SK-N-SH treated with all-trans-retinoic acid at 6 μM for 48 hours (cell line): ENCODE measurements at regions not wholly inside any gene's neighbourhood (a gene's known extent, or its start where the extent isn't known, plus 50 kb on each side); places are given as distances from the start of the nearest gene placed in this dataset.

ENCODE experiments used
- ARNTL ChIP-seq: fragments of 450-650 bp; formaldehyde crosslinking; IDR thresholded peaks from 2 replicates; pipeline ENCODE4 v1.5.0; 2020; ENCODE audit warnings: low read depth, mild to moderate bottlenecking, moderate library complexity, borderline replicate concordance
- BACH2 ChIP-seq: fragments of 250-450 bp; sonication (Bioruptor Pico); IDR thresholded peaks from 2 replicates; pipeline ENCODE4 v1.9.0; 2021; ENCODE audit warnings: mild to moderate bottlenecking, borderline replicate concordance
- PPARA ChIP-seq: fragments of 250-450 bp; sonication (Bioruptor Pico); IDR thresholded peaks from 2 replicates; pipeline ENCODE4 v1.5.0; 2020; ENCODE audit warnings: mild to moderate bottlenecking, borderline replicate concordance
- RARB ChIP-seq: fragments of 250-450 bp; sonication (Bioruptor Pico); IDR thresholded peaks from 2 replicates; pipeline ENCODE4 v1.8.0; 2021; ENCODE audit warnings: mild to moderate bottlenecking, moderate library complexity
- ZFP3 ChIP-seq: fragments of 250-450 bp; sonication (Bioruptor Pico); IDR thresholded peaks from 2 replicates; pipeline ENCODE4 v1.5.0; 2020; ENCODE audit warnings: mild to moderate bottlenecking, moderate library complexity
- ZFP30 ChIP-seq: fragments of 450-650 bp; formaldehyde crosslinking; IDR thresholded peaks from 2 replicates; pipeline ENCODE4 v1.5.0; 2022; ENCODE audit warnings: mild to moderate bottlenecking, moderate library complexity
- ZNF70 ChIP-seq: fragments of 450-650 bp; formaldehyde crosslinking; IDR thresholded peaks from 2 replicates; pipeline ENCODE4 v1.5.0; 2020; ENCODE audit warnings: mild to moderate bottlenecking, moderate library complexity
- TF ChIP-seq, protein P1 (sequence below): fragments of 250-450 bp; sonication (Bioruptor Pico); IDR thresholded peaks from 2 replicates; pipeline ENCODE4 v1.8.0; 2021; ENCODE audit warnings: low read depth, mild to moderate bottlenecking, moderate library complexity, borderline replicate concordance
- TF ChIP-seq, protein P2 (sequence below): fragments of 250-450 bp; sonication (Bioruptor Pico); IDR thresholded peaks from 2 replicates; pipeline ENCODE4 v1.5.1; 2020; ENCODE audit warnings: low read depth, mild to moderate bottlenecking, moderate library complexity
- TF ChIP-seq, protein P3 (sequence below): fragments of 250-450 bp; sonication (Bioruptor Pico); IDR thresholded peaks from 2 replicates; pipeline ENCODE4 v1.8.0; 2020; ENCODE audit warnings: mild to moderate bottlenecking, moderate library complexity, borderline replicate concordance

DNA sequence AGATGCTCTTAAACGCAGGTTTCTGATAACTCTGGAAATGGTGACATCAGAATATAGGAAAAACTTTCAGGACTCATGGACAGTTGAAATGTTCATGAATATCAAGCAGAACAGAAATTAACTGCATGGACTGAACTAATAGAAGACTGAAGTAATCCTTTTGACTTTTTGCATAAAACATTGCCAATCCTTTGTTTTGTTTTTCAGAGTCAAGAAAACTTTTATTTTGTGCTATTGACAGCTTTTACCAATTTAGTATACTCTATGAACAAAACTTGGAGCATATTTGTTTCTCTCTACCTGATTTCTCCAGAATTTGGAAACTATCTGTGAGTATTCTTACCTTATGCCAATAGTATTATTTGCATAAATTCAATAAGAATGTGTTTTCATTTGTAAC lies 61.2 kb upstream of the HMX1 start:
- TF ChIP-seq ZNF70 (CRISPR knock-in tag) (no peak), RARB (no peak), PPARA (CRISPR knock-in tag) (no peak), ARNTL (no peak), ZFP30 (CRISPR knock-in tag) (no peak), BACH2 (CRISPR knock-in tag) (no peak), ZFP3 (no peak)
- TF ChIP-seq, protein P1, sequence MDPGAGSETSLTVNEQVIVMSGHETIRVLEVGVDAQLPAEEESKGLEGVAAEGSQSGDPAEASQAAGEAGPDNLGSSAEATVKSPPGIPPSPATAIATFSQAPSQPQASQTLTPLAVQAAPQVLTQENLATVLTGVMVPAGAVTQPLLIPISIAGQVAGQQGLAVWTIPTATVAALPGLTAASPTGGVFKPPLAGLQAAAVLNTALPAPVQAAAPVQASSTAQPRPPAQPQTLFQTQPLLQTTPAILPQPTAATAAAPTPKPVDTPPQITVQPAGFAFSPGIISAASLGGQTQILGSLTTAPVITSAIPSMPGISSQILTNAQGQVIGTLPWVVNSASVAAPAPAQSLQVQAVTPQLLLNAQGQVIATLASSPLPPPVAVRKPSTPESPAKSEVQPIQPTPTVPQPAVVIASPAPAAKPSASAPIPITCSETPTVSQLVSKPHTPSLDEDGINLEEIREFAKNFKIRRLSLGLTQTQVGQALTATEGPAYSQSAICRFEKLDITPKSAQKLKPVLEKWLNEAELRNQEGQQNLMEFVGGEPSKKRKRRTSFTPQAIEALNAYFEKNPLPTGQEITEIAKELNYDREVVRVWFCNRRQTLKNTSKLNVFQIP (CRISPR knock-in tag), result no peak
- TF ChIP-seq, protein P2, sequence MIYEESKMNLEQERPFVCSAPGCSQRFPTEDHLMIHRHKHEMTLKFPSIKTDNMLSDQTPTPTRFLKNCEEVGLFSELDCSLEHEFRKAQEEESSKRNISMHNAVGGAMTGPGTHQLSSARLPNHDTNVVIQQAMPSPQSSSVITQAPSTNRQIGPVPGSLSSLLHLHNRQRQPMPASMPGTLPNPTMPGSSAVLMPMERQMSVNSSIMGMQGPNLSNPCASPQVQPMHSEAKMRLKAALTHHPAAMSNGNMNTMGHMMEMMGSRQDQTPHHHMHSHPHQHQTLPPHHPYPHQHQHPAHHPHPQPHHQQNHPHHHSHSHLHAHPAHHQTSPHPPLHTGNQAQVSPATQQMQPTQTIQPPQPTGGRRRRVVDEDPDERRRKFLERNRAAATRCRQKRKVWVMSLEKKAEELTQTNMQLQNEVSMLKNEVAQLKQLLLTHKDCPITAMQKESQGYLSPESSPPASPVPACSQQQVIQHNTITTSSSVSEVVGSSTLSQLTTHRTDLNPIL (CRISPR knock-in tag), result no peak
- TF ChIP-seq, protein P3, sequence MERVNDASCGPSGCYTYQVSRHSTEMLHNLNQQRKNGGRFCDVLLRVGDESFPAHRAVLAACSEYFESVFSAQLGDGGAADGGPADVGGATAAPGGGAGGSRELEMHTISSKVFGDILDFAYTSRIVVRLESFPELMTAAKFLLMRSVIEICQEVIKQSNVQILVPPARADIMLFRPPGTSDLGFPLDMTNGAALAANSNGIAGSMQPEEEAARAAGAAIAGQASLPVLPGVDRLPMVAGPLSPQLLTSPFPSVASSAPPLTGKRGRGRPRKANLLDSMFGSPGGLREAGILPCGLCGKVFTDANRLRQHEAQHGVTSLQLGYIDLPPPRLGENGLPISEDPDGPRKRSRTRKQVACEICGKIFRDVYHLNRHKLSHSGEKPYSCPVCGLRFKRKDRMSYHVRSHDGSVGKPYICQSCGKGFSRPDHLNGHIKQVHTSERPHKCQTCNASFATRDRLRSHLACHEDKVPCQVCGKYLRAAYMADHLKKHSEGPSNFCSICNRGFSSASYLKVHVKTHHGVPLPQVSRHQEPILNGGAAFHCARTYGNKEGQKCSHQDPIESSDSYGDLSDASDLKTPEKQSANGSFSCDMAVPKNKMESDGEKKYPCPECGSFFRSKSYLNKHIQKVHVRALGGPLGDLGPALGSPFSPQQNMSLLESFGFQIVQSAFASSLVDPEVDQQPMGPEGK (CRISPR knock-in tag), result no peak
